Suprapubic skin (tissue), 4 donors: ENCODE measurements at regions not wholly inside any gene's neighbourhood (a gene's known extent, or its start where the extent isn't known, plus 50 kb on each side); places are given as distances from the start of the nearest gene placed in this dataset.

ENCODE experiments used
- DNase-seq, 2 donors: peaks; one replicate each; pipeline ENCODE4 v3.0.0-alpha.2; 2019; ENCODE audit warnings: low spot score in 2 of 2
- H3K27ac ChIP-seq: fragments of 200-600 bp; sonication (generic); one replicate; pipeline ENCODE4 v1.5.1; 2019
- H3K27me3 ChIP-seq: fragments of 200-600 bp; sonication (generic); one replicate; pipeline ENCODE4 v1.5.1; 2019
- H3K36me3 ChIP-seq: fragments of 200-600 bp; sonication (generic); one replicate; pipeline ENCODE4 v1.5.1; 2019
- H3K4me1 ChIP-seq: fragments of 200-600 bp; sonication (generic); one replicate; pipeline ENCODE4 v1.5.1; 2019
- H3K4me3 ChIP-seq: fragments of 200-600 bp; sonication (generic); one replicate; pipeline ENCODE4 v1.5.1; 2019; ENCODE audit warnings: mild to moderate bottlenecking
- H3K9me3 ChIP-seq: fragments of 200-600 bp; sonication (generic); one replicate; pipeline ENCODE4 v1.5.1; 2019
- CTCF ChIP-seq, 2 donors: fragments of 200-600 bp in 1 of 2; fragments of 450-650 bp in 1 of 2; sonication (generic) in 1 of 2; IDR thresholded peaks; one replicate each; pipeline ENCODE4 v1.5.1; 2016 to 2019; ENCODE audit warnings: antibody characterized with exemption in 2 of 2, mild to moderate bottlenecking in 1 of 2, moderate library complexity in 1 of 2
- EP300 ChIP-seq: sonication (generic); formaldehyde crosslinking; IDR thresholded peaks from one replicate; pipeline ENCODE4 v1.6.1; 2017; ENCODE audit warnings: antibody characterized with exemption
- POLR2A ChIP-seq, 2 donors: fragments of 450-650 bp; IDR thresholded peaks; one replicate each; pipeline ENCODE4 v1.6.1; 2017; ENCODE audit warnings: antibody characterized with exemption in 2 of 2, mild to moderate bottlenecking in 2 of 2, moderate library complexity in 2 of 2
- POLR2AphosphoS5 ChIP-seq, 3 donors: sonication (generic); formaldehyde crosslinking; IDR thresholded peaks; one replicate each; pipeline ENCODE4 v1.6.1; 2017; ENCODE audit warnings: antibody characterized with exemption in 3 of 3
- WGBS: methylation state at CpG from one replicate; pipeline ENCODE4 v1.1.5; 2018; 5-methylcytosine and 5-hydroxymethylcytosine counted together

- no peaks in the 10 kb centered on the region for H3K36me3 ChIP-seq
- TF ChIP-seq EP300 (no peak), POLR2AphosphoS5 (IDR thresholded peaks at IDR 0.05) (no peak), POLR2A (IDR thresholded peaks at IDR 0.05) (no peak), CTCF (IDR thresholded peaks at IDR 0.05) (no peak)
- peaks cover 3% of the 10 kb centered on the region for H3K27me3 ChIP-seq
- no peaks in the 10 kb centered on the region for H3K4me1 ChIP-seq
- DNase-seq, result no peak
- no peak overlapping the region for H3K4me3 ChIP-seq
- 77% methylated on average over 14 of the region's 14 CpGs for WGBS
- H3K27ac ChIP-seq, result no peak overlapping the region
- H3K9me3 ChIP-seq, result no peaks in the 10 kb centered on the region
Measured at GRCh38 chr5:138651058-138651766, 76.0 kb upstream of the HSPA9 start.

DNA sequence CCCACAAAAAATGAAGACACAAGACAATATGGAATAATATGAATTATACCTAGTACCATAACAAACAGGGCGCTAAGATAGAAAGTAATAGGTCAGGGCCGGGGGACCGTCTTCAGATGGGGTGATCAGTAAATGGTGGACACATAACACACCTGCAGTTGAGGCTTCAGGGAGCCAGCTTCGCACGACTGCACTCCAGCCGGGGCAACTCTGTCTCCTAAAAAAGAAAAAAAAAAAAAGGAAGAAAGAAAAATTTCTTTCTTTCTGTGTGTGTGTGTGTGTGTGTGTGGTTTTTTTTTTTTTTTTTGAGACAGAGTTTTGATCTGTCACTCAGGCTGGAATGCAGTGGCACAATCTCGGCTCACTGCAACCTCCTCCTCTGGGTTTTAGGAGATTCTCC, 75.0 kb upstream of the HSPA9 start:
- no peak overlapping the region for H3K27ac ChIP-seq
- no peak for DNase-seq
- TF ChIP-seq POLR2A (IDR thresholded peaks at IDR 0.05) (no peak), POLR2AphosphoS5 (IDR thresholded peaks at IDR 0.05) (no peak), EP300 (no peak), CTCF (IDR thresholded peaks at IDR 0.05) (no peak)
- H3K36me3 ChIP-seq, result no peaks in the 10 kb centered on the region
- H3K9me3 ChIP-seq, result no peaks in the 10 kb centered on the region
- 89% methylated on average over 7 of the region's 7 CpGs for WGBS
- H3K4me1 ChIP-seq, result no peaks in the 10 kb centered on the region
- no peak overlapping the region for H3K4me3 ChIP-seq
- peaks cover 3% of the 10 kb centered on the region for H3K27me3 ChIP-seq

GRCh38 chr5:138649775-138650174, 74.6 kb upstream of the HSPA9 start:
- WGBS, result 53% methylated on average over 2 of the region's 3 CpGs
- no peaks in the 10 kb centered on the region for H3K4me1 ChIP-seq
- H3K36me3 ChIP-seq, result no peaks in the 10 kb centered on the region
- H3K4me3 ChIP-seq, result no peak overlapping the region
- no peaks in the 10 kb centered on the region for H3K9me3 ChIP-seq
- no peak for TF ChIP-seq EP300
- H3K27ac ChIP-seq, result no peak overlapping the region
- H3K27me3 ChIP-seq, result peaks cover 3% of the 10 kb centered on the region
- DNase-seq, result no peak

GRCh38 chr5:138649316-138649720, 74.1 kb upstream of the HSPA9 start:
- 79% methylated on average over 9 of the region's 9 CpGs for WGBS
- Histone ChIP-seq H3K27me3 (peaks cover 3% of the 10 kb centered on the region), H3K4me1 (no peaks in the 10 kb centered on the region), H3K36me3 (no peaks in the 10 kb centered on the region), H3K4me3 (no peak overlapping the region), H3K9me3 (no peaks in the 10 kb centered on the region), H3K27ac (no peak overlapping the region)
- no peak for TF ChIP-seq POLR2A (IDR thresholded peaks at IDR 0.05)
- no peak for TF ChIP-seq CTCF (IDR thresholded peaks at IDR 0.05)
- no peak for TF ChIP-seq POLR2AphosphoS5 (IDR thresholded peaks at IDR 0.05)
- no peak for TF ChIP-seq EP300
- DNase-seq, result no peak

DNA sequence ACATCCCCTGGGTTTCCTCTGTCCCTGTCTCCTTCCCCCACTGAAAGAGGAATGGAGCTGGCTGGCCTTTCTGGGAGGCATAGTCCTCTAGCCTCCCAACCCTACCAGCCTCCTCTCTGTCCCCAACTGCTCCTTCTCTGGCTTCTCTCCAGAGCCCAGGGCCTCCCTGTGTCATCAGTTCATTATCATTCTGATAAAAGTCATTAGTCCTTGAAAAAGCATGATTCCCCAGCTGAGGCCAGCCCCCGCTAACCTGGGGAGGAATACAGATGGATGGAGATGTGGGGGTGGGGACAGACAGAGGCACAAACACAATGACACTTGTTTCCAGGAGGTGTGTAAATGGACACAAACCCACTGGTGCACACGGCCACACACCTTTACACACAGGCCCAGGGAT, 73.6 kb upstream of the HSPA9 start:
- Histone ChIP-seq H3K27ac (no peak overlapping the region), H3K9me3 (no peaks in the 10 kb centered on the region), H3K4me3 (no peak overlapping the region), H3K36me3 (no peaks in the 10 kb centered on the region), H3K27me3 (peaks cover 3% of the 10 kb centered on the region), H3K4me1 (no peaks in the 10 kb centered on the region)
- TF ChIP-seq POLR2AphosphoS5 (IDR thresholded peaks at IDR 0.05), result no peak
- TF ChIP-seq CTCF (IDR thresholded peaks at IDR 0.05), result no peak
- WGBS, result 100% methylated on average over 2 of the region's 2 CpGs
- no peak for DNase-seq
